ENCODE measurements at regions not wholly inside any gene's neighbourhood (a gene's known extent, or its start where the extent isn't known, plus 50 kb on each side); places are given as distances from the start of the nearest gene placed in this dataset.

DNA sequence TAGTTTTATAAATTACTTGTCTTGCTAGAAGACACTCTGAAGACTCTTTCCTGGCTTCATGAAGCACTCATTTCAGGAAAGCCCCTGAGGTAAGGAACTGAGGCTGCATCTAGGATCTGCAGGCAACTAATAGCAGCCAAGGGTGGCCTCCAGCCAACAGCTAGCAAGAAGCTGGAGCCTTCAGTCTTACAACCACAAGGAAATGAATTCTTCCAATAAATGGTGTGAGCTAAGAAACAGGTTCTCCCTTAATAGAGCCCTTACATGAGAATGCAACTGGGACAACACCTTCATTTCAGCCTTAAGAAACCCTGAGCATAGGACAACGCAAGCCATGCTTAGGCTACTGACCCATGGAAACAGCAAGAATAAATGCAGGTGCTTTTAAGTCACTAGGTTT, 254.6 kb upstream of the RBBP8 start:
- DNase-seq: no peak

GRCh38 chr18:22680944-22681343, 252.2 kb upstream of the RBBP8 start:
- no peak for DNase-seq

DNA sequence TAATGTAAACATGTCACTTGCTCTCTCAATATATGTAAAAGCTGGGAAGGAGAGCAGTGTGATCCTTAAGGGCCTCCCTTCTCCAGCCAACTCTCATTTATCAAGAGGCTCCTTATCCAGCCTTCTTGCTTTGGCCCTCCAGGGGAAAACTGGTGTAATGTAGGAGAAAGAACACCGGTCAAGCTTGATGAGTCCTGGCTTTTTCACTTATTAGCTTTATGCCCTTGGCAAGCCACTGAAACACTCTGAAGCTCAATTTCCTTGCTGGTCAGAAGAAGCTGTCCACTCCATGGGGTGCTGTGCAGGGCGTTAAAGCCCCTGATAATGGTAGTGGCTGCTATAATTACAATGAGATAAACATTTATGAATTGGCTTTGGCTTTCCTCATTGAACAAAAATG, 251.2 kb upstream of the RBBP8 start:
- no peak for DNase-seq

DNA sequence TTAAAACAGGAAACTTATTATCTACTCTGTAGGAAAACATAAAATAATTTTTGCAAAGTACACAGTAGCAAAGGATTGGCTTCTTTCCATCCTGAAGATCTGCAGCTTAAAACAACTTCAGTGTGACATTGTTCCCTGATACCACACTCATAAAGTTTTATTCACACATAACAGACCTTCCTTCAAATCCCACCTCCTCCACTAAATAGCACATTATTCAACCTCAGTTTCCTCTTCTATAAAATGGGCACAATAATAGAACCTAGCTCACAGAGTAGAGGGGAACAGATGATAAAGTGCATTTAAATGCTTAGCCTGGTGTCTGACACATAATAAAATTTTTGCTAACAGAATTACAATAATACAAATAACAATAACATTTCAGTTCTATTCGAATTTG, 250.4 kb upstream of the RBBP8 start:
- no peak for DNase-seq

- DNase-seq: peak; percentile 90
These were observed 249.9 kb upstream of the RBBP8 start for GRCh38 chr18:22683196-22683676.

- DNase-seq: no peak
These were observed 249.3 kb upstream of the RBBP8 start for GRCh38 chr18:22683786-22684185.

DNA sequence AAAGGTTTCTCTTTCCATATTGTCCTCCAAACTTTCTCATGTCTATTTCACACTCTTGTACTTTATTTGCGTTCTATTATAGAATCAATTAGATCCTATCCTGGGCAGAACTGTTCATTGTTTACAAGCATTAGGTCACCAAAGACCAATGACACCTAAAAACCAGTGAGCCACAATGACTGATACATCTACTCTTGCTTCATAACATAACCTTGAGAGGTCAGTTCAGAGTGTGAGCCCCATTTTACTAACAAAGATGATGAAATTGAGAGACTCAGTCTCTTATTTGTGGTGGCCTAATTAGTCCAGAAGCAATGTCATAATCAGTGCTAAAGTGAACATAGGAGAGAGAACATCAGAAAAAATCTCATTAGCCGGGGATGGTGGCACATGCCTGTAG, 248.9 kb upstream of the RBBP8 start:
- no peak for DNase-seq

DNA sequence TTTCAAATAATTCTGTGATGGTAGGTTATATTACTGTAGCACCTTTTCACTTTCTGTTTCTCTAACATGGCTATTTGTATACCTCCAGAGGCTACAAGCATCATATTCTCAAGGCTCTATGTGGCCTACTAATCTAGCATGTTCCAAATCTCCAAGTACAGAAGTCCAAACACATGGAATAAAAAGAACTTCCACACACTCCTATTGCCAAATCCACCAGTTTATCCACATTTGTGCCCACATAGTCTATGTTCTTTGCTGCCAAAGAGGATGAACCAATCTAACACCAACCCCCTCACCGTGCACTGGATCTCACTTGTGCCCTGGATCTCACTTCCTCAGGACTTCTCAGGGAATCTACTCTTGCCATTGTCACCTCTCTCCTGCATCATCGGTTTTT, 247.3 kb upstream of the RBBP8 start:
- DNase-seq: no peak

- DNase-seq: no peak
These were observed 245.0 kb upstream of the RBBP8 start for GRCh38 chr18:22687892-22688680.

- no peak for DNase-seq
These were observed 244.1 kb upstream of the RBBP8 start for GRCh38 chr18:22688877-22689496.

DNA sequence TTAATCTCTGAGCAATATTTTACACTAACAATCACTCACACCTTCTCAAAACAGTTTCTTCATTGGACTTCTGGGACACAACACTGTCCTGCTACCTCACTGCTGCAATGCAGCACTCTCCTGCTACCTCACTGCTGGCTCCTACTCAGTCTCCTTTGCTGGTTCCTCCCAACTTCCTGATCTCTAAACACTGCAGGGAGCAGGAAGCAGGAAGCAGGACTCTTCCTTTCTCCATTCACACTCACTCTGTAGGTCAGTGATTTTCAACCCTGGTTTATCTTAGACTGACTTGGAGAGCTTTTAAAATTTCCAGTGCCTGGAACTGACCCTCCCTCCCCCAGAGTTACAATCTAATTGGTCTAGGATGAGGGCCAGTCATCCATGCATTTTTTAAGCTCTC, 243.4 kb upstream of the RBBP8 start:
- DNase-seq: no peak

DNA sequence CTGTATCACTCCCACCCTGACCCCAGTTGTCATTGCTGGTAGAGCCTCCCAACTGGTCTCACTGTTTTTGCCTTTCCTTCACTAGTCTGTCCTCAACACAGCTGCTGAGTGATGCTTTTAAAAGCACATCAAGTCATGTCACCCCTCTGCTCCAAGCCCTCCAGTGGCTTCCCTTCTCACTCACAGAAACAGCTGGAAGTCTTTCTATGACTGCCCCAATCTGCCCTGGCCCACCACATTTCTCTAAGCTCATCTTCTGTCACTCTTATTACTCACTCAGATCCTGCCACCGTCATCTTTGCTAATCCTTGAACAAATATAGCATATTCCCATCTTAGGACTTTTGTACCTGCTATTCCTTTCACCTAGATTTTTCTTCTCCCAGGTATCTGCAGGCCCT, 242.6 kb upstream of the RBBP8 start:
- DNase-seq: no peak

DNA sequence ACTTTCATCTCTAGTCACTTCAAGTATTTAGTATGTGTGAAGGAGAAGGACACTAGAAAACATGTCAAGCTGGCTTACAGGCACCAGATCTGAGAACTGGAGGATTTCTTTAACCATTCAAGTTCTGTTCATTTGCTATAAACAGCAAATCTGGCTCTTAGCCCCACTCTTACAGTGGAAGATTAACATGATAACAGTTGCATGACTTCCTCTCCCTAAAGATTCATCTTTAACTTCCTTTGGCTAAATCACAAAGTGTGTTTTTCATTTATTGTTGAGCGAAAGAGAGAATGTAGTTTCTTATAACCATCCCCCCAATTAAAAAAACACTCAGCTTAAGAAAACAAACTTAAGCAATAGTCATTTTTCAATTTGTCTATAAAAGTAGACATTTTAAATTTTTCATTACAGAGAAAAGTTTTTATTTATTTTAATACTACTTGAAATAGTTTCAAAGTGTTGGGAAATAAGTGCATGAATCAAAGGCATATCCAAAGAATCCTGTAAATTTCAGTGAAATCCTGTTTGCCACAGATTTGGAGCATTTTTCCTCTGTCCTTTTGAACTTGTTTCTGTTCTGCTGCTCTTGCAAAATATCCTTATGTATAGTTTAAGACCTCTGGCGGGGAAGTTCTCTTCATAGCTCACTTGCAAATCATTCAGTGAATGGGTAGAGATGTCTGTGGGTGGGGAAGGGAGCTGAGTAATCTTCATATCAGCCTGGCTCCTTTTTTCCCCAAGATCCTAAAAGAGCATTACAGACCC, 241.0 kb upstream of the RBBP8 start:
- DNase-seq: peak; percentile 95

- DNase-seq: peak; percentile 98
These were observed 238.2 kb upstream of the RBBP8 start for GRCh38 chr18:22694954-22695353.

- DNase-seq: no peak
These were observed 237.5 kb upstream of the RBBP8 start for GRCh38 chr18:22695674-22696073.

DNA sequence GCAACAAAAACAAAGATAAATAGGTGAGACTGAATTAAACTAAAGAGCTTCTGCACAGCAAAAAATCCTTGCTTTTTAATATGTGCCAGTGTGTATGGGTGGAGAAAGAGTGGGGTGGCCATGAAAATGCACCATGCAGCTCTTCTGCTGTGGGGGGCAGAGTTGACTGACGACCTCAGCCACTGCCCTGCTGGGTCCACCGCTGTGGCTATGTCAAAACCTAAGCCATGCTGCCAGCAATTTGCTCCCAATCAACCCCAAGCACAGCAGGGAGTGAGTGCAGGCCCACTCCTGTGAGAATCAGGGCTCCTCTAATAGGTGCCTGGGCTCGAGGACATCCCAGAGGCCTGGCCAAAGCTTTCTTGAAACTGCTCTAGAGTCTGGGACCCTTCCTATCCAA, 235.6 kb upstream of the RBBP8 start:
- DNase-seq: no peak

DNA sequence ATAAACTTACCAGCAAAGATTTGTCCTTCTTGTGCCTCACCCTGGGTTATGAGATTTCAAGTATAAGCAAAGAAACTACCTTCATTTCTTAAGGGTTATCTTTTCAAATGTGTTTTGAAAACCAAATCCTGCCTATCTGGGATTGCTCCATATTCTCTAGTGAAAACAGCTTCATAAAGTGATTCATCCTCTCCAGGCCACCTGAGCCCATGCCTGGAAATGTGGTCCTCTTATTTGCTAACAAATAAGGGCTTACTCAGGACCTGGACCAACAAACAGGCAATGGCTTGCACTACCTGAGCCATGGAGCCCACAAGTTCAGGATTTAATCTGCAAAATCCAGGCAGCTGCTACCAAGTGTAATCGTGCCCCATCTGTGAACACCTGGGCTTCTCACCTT, 234.4 kb upstream of the RBBP8 start:
- DNase-seq: no peak

DNA sequence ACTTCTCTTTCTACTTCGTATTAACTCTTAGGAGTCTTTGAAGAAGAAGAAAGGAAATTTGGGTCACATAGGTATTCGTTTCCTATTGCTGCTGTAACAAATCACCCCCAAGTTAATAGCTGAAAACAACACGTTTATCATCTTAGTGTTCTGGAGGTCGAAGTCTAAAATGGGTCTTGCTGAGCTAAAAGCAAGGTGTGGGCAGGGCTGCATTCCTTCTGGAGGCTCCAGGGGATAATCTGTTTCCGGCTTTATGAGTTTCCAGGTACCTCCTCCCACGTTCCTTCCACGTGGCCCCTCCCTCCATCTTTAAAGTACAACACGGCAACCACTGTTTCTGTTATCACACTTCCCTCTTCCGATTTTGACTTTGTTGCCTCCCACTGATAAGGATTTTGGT, 233.5 kb upstream of the RBBP8 start:
- DNase-seq: no peak

DNA sequence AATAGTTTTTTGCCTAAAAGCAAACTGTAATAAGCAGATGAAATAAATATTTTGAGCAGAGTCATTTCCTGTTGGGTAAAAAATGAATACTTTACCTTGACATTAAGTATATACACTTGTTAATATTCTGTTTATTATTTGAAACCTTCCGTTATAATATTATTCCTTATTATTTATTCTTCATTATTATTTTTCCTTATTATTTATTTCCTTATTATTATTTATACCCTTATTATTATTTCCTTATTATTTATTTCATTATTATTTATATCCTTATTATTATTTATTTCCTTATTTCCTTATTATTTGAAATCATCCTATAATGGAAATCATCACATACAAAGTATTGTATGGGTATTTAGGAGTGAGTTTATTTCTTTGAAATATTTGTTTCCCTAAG, 232.2 kb upstream of the RBBP8 start:
- DNase-seq: no peak

DNA sequence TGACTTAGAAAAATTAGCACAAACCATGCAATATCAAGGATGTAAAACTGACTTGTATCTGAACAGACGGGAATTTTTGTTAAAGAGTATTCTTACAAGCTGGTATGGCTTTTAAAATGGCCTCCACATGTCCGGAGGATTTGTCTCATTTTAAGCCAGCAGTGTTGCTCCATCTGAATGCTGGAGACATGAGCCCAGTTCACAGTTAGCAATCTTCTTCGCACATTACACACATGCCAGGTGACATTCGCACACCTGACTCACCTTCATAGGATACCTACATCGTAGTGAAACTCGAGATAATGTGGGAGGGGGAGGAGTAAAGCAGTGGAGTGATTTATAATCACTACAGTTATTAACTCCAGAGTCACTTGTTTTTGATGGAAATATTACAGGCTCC, 231.8 kb upstream of the RBBP8 start:
- DNase-seq: no peak

- DNase-seq: no peak
These were observed 231.3 kb upstream of the RBBP8 start for GRCh38 chr18:22701795-22702194.

GRCh38 chr18:22702806-22703205, 230.3 kb upstream of the RBBP8 start:
- DNase-seq: peak; percentile 34

GRCh38 chr18:22703883-22704585, 229.1 kb upstream of the RBBP8 start:
- peak; percentile 65 for DNase-seq

Measured in fibroblast of skin of right biceps (primary cell).